ENCODE measurements at regions not wholly inside any gene's neighbourhood (a gene's known extent, or its start where the extent isn't known, plus 50 kb on each side); places are given as distances from the start of the nearest gene placed in this dataset.

- no peak for DNase-seq
Measured at GRCh38 chr13:33697926-33698325, 120.0 kb upstream of the RFC3 start.

DNA sequence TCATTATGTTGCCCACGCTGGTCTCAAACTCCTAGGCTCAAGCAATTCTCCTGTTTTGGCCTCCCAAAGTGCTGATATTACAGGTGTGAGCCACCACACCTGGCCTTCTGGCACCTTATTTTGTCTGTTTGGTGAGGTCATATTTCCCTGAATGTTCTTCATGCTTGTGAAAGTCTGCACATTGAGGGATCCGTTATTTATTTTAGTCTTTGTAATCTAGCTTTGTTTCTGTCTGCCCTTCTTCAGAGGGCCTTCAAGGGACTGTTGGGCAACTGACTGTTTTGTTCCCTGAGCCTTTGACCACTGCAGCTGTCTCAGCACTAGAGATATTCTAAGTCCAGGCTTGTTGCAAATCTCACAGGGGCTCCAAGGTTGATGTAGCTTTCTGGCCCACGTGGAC is 110.5 kb upstream of the RFC3 start:
- no peak for DNase-seq

DNA sequence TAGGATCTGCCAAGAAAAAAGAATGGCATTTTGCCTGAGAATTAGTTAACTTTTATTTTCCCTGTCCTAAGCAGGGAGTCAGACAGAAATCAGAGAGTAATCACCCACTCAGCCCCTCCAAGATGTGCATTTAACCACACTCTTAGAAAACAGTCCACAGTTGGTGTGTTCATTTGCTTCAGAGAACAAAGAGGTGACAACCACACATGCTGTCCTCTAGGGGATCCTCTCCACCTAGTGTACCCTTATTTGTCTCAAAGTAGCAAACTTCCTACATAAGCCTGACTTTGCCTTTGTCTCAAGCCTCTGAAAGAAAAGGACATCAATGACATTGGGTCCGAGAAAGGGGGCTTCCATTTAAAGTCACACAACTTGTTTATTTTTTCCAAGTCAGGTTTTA is 107.0 kb upstream of the RFC3 start:
- DNase-seq, result no peak

GRCh38 chr13:33711436-33711835 is 106.5 kb upstream of the RFC3 start:
- DNase-seq, result no peak

DNA sequence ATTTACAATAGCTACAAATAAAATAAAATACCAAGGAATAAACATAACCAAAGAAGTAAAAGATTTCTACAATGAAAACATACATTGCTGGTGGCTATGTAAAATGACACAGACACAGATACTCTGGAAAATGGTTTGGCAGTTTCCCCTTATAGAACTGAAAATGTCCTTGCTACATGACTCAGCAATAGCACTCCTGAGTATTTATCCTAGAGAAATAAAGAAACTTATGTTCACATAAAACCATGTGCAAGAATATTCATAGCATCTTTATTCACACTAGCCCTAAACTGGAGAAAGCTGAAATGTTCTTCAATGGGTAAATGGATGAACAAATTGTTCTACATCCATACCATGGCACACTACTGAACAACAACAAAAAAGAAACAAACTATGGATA is 100.2 kb upstream of the RFC3 start:
- no peak for DNase-seq

GRCh38 chr13:33721724-33722123 is 96.2 kb upstream of the RFC3 start:
- DNase-seq, result no peak

- DNase-seq, result no peak
Measured at GRCh38 chr13:33722216-33722915, 95.6 kb upstream of the RFC3 start.

GRCh38 chr13:33723365-33723764 is 94.6 kb upstream of the RFC3 start:
- no peak for DNase-seq

DNA sequence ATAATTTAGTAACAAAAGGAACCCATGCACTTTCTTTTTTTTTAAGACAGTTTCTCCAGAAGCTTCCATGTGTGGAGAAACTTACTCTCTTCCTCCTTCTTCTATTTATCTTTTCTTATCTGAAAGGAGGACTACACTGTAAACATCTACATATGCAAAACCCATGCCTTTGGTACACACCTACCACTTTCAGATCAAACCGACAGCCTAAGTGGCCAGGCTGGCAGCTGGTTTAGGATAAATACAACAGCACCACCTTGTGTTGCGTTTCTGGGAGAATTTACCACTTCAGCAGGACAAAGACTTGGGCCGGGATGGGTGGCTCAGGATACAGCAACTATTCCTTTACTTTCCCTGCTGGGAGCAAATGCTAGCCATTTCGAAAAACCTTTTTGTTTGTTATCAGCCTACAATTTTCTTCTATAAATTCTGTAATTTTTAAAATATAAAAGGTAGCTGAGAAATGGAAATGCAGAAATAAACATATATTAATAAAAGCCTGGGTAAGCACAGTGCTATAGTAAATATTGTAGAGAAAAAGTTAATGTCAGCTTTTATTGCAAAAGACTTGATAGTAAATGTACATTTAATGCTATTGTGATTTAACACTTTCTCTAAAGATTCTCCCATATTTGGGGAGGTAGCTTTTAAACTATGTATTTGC is 94.0 kb upstream of the RFC3 start:
- DNase-seq, result peak in 51 of 56 donors; percentile 9 to 92 (median 56)

- no peak for DNase-seq
Measured at GRCh38 chr13:33725340-33725739, 92.6 kb upstream of the RFC3 start.

DNA sequence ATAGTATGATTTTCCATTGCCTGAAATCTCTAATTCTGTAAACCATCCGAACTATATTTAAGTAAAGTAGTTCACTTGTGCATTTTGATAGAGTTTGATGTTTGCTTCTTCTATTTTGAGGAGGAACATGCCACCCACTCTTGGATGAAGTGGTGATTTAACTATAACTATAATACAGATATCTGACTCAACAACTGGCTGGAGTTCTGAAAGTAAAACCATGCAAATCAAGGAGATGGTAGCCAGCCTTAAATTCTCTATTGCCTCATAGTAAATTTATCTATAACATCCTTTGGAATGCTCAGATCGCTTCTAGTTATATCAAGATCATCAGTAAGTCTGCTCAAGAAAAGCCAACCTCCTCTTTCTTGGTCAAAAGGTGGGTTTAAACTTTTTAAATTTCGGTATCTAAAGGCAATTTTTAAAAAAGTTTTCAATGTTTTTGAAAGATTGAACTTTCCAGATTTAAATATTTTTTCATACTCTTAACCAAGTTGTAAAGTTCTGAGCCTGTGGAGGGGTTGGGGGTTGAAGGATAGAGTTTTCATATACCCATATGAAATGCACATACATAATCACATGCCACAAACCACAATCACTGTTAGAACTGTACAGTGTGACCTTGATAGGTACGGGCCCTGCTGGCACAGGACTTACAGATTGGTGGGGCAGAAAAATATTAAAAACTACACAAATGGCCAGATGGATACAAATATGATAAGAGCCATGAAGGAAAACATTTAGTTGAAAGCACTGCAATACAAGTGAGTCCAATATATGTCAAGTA is 90.5 kb upstream of the RFC3 start:
- no peak for DNase-seq

DNA sequence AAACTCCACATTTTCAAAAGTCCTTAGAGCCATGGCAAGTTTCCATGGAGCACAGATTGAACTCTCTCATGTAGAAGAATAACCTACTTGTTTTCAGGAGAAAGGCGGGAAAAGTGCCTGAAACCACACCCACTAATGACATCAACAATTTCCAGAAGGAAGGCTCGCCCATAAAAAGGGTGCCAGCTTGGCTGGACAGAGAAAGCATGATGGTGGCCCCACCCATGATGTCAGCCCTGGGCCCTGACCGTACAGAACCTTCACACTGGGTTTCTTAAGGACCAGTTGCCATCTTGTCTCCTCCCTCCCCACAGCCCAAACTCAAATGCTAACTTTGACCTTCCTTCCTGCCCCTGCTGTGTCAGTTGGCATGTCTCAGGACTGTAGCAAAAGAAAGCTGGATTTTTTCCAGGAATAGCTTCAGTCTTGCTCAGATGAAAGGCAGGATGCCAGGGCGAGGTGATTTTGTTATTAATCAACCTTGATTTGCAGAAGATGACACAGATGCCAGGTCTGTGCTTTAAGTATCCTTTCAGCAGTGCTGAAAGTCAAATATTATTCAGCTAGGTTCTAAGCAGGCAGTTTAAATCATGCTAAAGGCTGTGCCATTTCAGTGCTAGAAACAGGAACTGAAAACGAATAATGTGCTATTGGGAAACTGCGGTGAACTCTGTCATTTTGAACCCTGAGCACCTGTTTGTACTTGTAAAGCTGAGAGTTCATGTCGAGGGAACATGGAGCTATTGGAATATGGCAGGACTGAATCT is 89.5 kb upstream of the RFC3 start:
- DNase-seq, result peak in 3 of 56 donors; percentile 1 to 28 (median 28)

- peak in 2 of 56 donors; percentile 3 to 6 for DNase-seq
Measured at GRCh38 chr13:33730147-33730546, 87.8 kb upstream of the RFC3 start.

- DNase-seq, result no peak
Measured at GRCh38 chr13:33730619-33731018, 87.3 kb upstream of the RFC3 start.

DNA sequence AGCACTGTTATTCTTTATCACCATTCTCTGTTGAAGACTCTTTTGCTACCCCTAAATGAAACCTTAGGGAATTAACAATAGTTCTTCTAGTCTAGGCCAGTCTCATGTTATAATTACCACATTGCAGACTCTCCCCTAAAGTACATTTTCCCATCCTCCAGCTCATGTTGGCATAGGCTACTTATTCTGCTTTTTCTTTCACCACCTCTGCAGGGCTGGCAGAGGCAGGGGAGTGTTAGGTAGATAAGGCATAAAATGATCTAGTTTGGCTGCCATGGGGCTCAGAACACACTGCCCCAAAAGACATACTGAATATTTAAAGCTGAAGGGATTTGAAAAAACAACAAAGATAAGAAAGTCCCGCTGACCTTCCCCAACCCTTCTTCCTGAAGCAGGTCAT is 82.7 kb upstream of the RFC3 start:
- DNase-seq, result no peak

DNA sequence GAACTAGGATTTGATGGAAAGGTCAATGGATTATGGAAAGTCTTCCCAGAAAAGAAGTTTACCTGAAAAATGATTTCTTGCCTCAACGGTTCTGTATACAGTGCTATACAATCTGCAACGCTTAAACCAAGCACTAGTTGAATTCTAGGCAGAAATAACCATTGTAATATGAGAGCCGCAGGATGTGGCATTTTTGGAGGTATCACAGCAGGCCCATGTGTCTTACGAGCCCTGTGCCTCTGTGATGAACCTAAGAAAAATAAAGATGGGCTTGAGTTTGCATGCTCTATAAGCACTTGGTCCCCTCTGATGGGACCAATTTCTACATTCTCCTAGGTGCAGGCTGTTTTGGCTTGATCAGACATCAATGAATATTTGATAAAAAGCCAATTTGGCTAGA is 78.7 kb upstream of the RFC3 start:
- no peak for DNase-seq

DNA sequence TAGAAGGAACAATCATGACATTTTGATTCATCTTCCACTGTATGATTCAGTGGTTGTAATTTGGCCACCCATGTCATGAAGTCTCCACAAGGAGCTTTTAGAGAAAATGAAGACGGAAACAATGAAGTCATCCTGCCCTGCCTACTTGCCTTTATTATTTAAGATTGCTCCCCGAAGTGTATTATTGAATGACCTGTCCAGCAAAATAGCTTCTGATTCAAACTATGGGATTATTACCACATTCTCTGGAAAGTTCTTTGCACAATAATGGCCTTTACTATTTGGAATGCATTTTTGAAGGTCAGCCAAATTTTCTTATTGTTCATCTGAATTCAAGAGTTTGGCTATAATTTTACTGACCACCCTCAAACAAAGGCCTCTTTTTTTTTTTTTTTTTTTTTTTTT is 77.8 kb upstream of the RFC3 start:
- no peak for DNase-seq

GRCh38 chr13:33742321-33742720 is 75.6 kb upstream of the RFC3 start:
- DNase-seq, result no peak

- DNase-seq, result no peak
Measured at GRCh38 chr13:33743438-33744368, 74.2 kb upstream of the RFC3 start.

- DNase-seq, result no peak
Measured at GRCh38 chr13:33744589-33745369, 73.2 kb upstream of the RFC3 start.
